ENCODE measurements at regions not wholly inside any gene's neighbourhood (a gene's known extent, or its start where the extent isn't known, plus 50 kb on each side); places are given as distances from the start of the nearest gene placed in this dataset.

GRCh38 chr14:42654707-42655106 lies 1048.0 kb downstream of the LRFN5 start:
- TF ChIP-seq, protein P1, sequence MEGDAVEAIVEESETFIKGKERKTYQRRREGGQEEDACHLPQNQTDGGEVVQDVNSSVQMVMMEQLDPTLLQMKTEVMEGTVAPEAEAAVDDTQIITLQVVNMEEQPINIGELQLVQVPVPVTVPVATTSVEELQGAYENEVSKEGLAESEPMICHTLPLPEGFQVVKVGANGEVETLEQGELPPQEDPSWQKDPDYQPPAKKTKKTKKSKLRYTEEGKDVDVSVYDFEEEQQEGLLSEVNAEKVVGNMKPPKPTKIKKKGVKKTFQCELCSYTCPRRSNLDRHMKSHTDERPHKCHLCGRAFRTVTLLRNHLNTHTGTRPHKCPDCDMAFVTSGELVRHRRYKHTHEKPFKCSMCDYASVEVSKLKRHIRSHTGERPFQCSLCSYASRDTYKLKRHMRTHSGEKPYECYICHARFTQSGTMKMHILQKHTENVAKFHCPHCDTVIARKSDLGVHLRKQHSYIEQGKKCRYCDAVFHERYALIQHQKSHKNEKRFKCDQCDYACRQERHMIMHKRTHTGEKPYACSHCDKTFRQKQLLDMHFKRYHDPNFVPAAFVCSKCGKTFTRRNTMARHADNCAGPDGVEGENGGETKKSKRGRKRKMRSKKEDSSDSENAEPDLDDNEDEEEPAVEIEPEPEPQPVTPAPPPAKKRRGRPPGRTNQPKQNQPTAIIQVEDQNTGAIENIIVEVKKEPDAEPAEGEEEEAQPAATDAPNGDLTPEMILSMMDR (IDR thresholded peaks at IDR 0.05; ENCODE audit: unreplicated experiment) = no peak
- Mint-ChIP-seq H3K36me3 (ENCODE audit: insufficient read depth) (no peaks in the 10 kb centered on the region), H3K27ac (no peak overlapping the region), H3K9me3 (ENCODE audit: low read depth) (no peaks in the 10 kb centered on the region), H3K27me3 (no peaks in the 10 kb centered on the region), H3K4me1 (ENCODE audit: low read depth) (no peaks in the 10 kb centered on the region), H3K4me3 (ENCODE audit: low read depth) (no peak overlapping the region)
- DNase-seq (ENCODE audit: low spot score, unreplicated experiment) = no peak

GRCh38 chr14:42642787-42643186 lies 1036.1 kb downstream of the LRFN5 start:
- Mint-ChIP-seq H3K4me1 (ENCODE audit: low read depth) (no peaks in the 10 kb centered on the region), H3K27ac (no peak overlapping the region), H3K4me3 (ENCODE audit: low read depth) (no peak overlapping the region), H3K27me3 (no peaks in the 10 kb centered on the region), H3K36me3 (ENCODE audit: insufficient read depth) (peaks cover 1% of the 10 kb centered on the region), H3K9me3 (ENCODE audit: low read depth) (peaks cover 12% of the 10 kb centered on the region)
- TF ChIP-seq, protein P1 (IDR thresholded peaks at IDR 0.05; ENCODE audit: unreplicated experiment) = no peak
- no peak for DNase-seq (ENCODE audit: low spot score, unreplicated experiment)

DNA sequence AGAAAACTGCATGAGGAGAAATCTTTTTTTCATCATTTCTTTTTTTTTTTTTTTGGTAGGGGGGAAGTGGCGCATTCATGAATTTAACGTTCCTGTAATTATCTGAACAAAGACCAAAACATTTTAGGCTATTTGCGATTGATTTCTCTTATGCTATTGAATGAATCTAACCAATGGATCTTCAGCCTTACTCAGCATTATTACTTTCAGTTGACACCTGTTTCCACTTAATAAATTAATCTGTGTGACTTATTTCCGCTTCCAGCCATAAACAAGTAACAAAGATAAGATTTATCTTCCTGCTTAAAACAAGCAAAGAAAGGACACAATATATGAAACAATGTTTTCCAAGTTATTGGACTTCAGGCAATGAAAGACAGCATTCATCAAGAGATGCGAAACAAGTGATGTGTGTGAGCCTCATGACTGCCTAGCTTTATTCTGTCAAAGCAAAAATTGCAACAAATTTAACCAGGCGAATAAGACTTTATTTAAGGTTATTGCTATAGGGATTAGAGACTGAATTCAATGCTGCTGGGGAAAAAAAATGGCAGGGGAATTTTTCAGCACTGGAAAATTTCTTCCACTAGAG lies 1026.9 kb downstream of the LRFN5 start:
- DNase-seq (ENCODE audit: low spot score, unreplicated experiment) = no peak
- TF ChIP-seq, protein P1 (IDR thresholded peaks at IDR 0.05; ENCODE audit: unreplicated experiment) = no peak
- H3K4me3 Mint-ChIP-seq (ENCODE audit: low read depth) = no peak overlapping the region
- H3K27ac Mint-ChIP-seq = no peak overlapping the region
- H3K9me3 Mint-ChIP-seq (ENCODE audit: low read depth) = no peaks in the 10 kb centered on the region
- H3K27me3 Mint-ChIP-seq = no peaks in the 10 kb centered on the region
- peaks cover 1% of the 10 kb centered on the region for H3K4me1 Mint-ChIP-seq (ENCODE audit: low read depth)
- H3K36me3 Mint-ChIP-seq (ENCODE audit: insufficient read depth) = no peaks in the 10 kb centered on the region

DNA sequence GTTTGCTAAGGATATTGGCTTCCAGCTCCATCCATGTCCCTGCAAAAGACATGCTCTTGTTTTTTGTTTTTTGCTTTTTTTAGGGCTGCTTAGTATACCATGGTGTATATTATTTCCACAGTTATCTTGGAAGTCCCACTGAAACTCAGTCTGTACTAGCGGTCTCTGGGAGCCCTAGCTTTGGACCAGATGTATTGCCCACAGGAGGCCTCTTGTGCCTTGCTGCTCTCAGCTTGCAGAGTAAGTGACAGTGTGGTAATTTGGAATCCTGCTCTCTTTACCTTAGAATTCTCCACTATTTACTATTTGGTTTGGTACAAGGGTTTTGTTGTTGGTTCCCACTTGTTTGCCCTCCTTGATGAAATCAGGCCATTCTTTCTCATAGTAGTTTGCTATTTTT lies 1022.9 kb downstream of the LRFN5 start:
- no peak overlapping the region for H3K4me3 Mint-ChIP-seq (ENCODE audit: low read depth)
- no peaks in the 10 kb centered on the region for H3K27me3 Mint-ChIP-seq
- no peak overlapping the region for H3K27ac Mint-ChIP-seq
- H3K36me3 Mint-ChIP-seq (ENCODE audit: insufficient read depth) = no peaks in the 10 kb centered on the region
- H3K9me3 Mint-ChIP-seq (ENCODE audit: low read depth) = no peaks in the 10 kb centered on the region
- DNase-seq (ENCODE audit: low spot score, unreplicated experiment) = no peak
- peaks cover 1% of the 10 kb centered on the region for H3K4me1 Mint-ChIP-seq (ENCODE audit: low read depth)
- TF ChIP-seq, protein P1 (IDR thresholded peaks at IDR 0.05; ENCODE audit: unreplicated experiment) = no peak

- no peak overlapping the region for H3K27ac Mint-ChIP-seq
- DNase-seq (ENCODE audit: low spot score, unreplicated experiment) = no peak
- peaks cover 1% of the 10 kb centered on the region for H3K4me1 Mint-ChIP-seq (ENCODE audit: low read depth)
- H3K36me3 Mint-ChIP-seq (ENCODE audit: insufficient read depth) = no peaks in the 10 kb centered on the region
- no peak overlapping the region for H3K4me3 Mint-ChIP-seq (ENCODE audit: low read depth)
- no peaks in the 10 kb centered on the region for H3K9me3 Mint-ChIP-seq (ENCODE audit: low read depth)
- TF ChIP-seq, protein P1 (IDR thresholded peaks at IDR 0.05; ENCODE audit: unreplicated experiment) = no peak
- H3K27me3 Mint-ChIP-seq = no peaks in the 10 kb centered on the region
These were observed 1021.9 kb downstream of the LRFN5 start for GRCh38 chr14:42628602-42629001.
